ENCODE measurements at regions not wholly inside any gene's neighbourhood (a gene's known extent, or its start where the extent isn't known, plus 50 kb on each side); places are given as distances from the start of the nearest gene placed in this dataset.

- no peak overlapping the region for H2AFZ ChIP-seq (replicated peaks; ENCODE audit: low read length, poor library complexity)
- H3K18ac ChIP-seq (ENCODE audit: low read depth, low read length) = no peak overlapping the region
- no peaks in the 10 kb centered on the region for H3K9me3 ChIP-seq (ENCODE audit: control insufficient read depth, insufficient read depth, low read length)
- no peak overlapping the region for H3K4me3 ChIP-seq (ENCODE audit: insufficient read depth, low read depth, low read length)
- dilution Hi-C loops (cut with HindIII; ENCODE audit: low sequenced_read_pairs, unreplicated experiment) (no loop called here), in situ Hi-C loops (cut with MboI; ENCODE audit: low sequenced_read_pairs) (no loop called here), intact Hi-C loops (cut with micrococcal nuclease) (no loop called here)
- no peaks in the 10 kb centered on the region for H4K20me1 ChIP-seq (ENCODE audit: insufficient read depth, low read length)
- ChIA-PET POLR2A (ENCODE audit: unreplicated experiment) (no interaction called here), CTCF (no interaction called here)
- peaks cover 2% of the 10 kb centered on the region for H3K4me1 ChIP-seq (ENCODE audit: control insufficient read depth, insufficient read depth, low read length)
- DNase-seq = peak; percentile 41
- TF ChIP-seq MAZ (IDR thresholded peaks at IDR 0.05; ENCODE audit: borderline replicate concordance, low read depth, low read length) (no peak), MAFK (IDR thresholded peaks at IDR 0.05; ENCODE audit: low read depth, low read length) (no peak), NFE2L2 (IDR thresholded peaks at IDR 0.05; ENCODE audit: low read depth, low read length) (no peak), RCOR1 (IDR thresholded peaks at IDR 0.05; ENCODE audit: insufficient replicate concordance, low read length) (no peak), CHD1 (IDR thresholded peaks at IDR 0.05; ENCODE audit: low read depth, low read length) (no peak), MXI1 (IDR thresholded peaks at IDR 0.05; ENCODE audit: borderline replicate concordance, low read depth, low read length) (no peak), BHLHE40 (IDR thresholded peaks at IDR 0.05; ENCODE audit: low read depth, low read length) (no peak), CTCF (conservative IDR thresholded peaks at IDR 0.05; ENCODE audit: low read depth, low read length) (no peak), FOS (IDR thresholded peaks at IDR 0.05; ENCODE audit: low read depth, low read length) (no peak), USF2 (IDR thresholded peaks at IDR 0.05; ENCODE audit: low read depth, low read length) (no peak), RFX5 (IDR thresholded peaks at IDR 0.05; ENCODE audit: low read depth, low read length) (no peak), CEBPB (IDR thresholded peaks at IDR 0.05; ENCODE audit: low read depth, low read length) (no peak)
- no peak overlapping the region for H2BK15ac ChIP-seq (ENCODE audit: low read depth, low read length)
- H2BK5ac ChIP-seq (ENCODE audit: low read depth, low read length, poor library complexity, severe bottlenecking) = no peak overlapping the region
- peak; percentile 67 for ATAC-seq (ENCODE audit: low read depth)
- no peak overlapping the region for H3K27ac ChIP-seq (ENCODE audit: insufficient read depth, low read length)
- no peak overlapping the region for H4K8ac ChIP-seq (ENCODE audit: low read depth in 2 of 2, low read length in 2 of 2)
- H4K5ac ChIP-seq (ENCODE audit: low read depth, low read length) = no peak overlapping the region
- H3K9me1 ChIP-seq (ENCODE audit: insufficient read depth, low read length) = no peaks in the 10 kb centered on the region
- no peak overlapping the region for H2AK5ac ChIP-seq (ENCODE audit: low read depth, low read length)
- no peaks in the 10 kb centered on the region for H3K36me3 ChIP-seq (ENCODE audit: control insufficient read depth, insufficient read depth, low read length)
- no CpG with 5 or more reads among the region's 1 CpG for WGBS, 2 experiments (ENCODE audit: extremely low coverage in 2 of 2, insufficient read length in 1 of 2)
- no peak overlapping the region for H4K91ac ChIP-seq (ENCODE audit: insufficient read depth, low read depth, low read length)
- no peak overlapping the region for H3K23ac ChIP-seq (ENCODE audit: low read depth, low read length)
- H3K4ac ChIP-seq (ENCODE audit: low read depth, low read length) = no peak overlapping the region
- no peak overlapping the region for H3K14ac ChIP-seq (replicated peaks; ENCODE audit: low read depth, low read length)
- no TSS peak for BruUV-seq (replicated peaks)
- H2BK120ac ChIP-seq (ENCODE audit: low read depth, low read length) = no peak overlapping the region
- no peak overlapping the region for H2AK9ac ChIP-seq (replicated peaks; ENCODE audit: low read depth, low read length, poor library complexity)
- H3K4me2 ChIP-seq (ENCODE audit: low read depth, low read length) = no peak overlapping the region
- no peak overlapping the region for H3K9ac ChIP-seq (ENCODE audit: low read depth, low read length)
- no peak overlapping the region for H2BK20ac ChIP-seq (ENCODE audit: low read depth, low read length)
- H3K79me1 ChIP-seq (ENCODE audit: low read depth in 1 of 2, low read length in 2 of 2) = no peaks in the 10 kb centered on the region
- no peaks in the 10 kb centered on the region for H3K27me3 ChIP-seq (ENCODE audit: control insufficient read depth, insufficient read depth, low read length)
- H3K56ac ChIP-seq (ENCODE audit: extremely low read depth, insufficient read depth, low read length) = no peak overlapping the region
These were observed 191.9 kb downstream of the LRIG3 start for GRCh38 chr12:58728397-58728796.
